Inflammatory macrophage treated with lipopolysaccharide for 1 hour (primary cell): ENCODE measurements at regions not wholly inside any gene's neighbourhood (a gene's known extent, or its start where the extent isn't known, plus 50 kb on each side); places are given as distances from the start of the nearest gene placed in this dataset.

Experiments
- DNase-seq, 2 donors: peaks; one replicate each; pipeline ENCODE4 v3.0.0-alpha.2; 2020 to 2022

- DNase-seq = no peak
These were observed 475.9 kb downstream of the HDGFL1 start for GRCh38 chr6:23045280-23045679.

GRCh38 chr6:23055523-23055922, 486.2 kb downstream of the HDGFL1 start:
- no peak for DNase-seq

- DNase-seq = no peak
These were observed 504.5 kb downstream of the HDGFL1 start for GRCh38 chr6:23073821-23074220.

GRCh38 chr6:23077772-23078171, 508.4 kb downstream of the HDGFL1 start:
- no peak for DNase-seq

GRCh38 chr6:23081701-23082100, 512.3 kb downstream of the HDGFL1 start:
- no peak for DNase-seq

- DNase-seq = no peak
These were observed 516.7 kb downstream of the HDGFL1 start for GRCh38 chr6:23086100-23086499.

GRCh38 chr6:23087471-23087870, 518.1 kb downstream of the HDGFL1 start:
- no peak for DNase-seq

GRCh38 chr6:23088761-23089160, 519.4 kb downstream of the HDGFL1 start:
- no peak for DNase-seq

GRCh38 chr6:23089981-23090380, 520.6 kb downstream of the HDGFL1 start:
- no peak for DNase-seq

GRCh38 chr6:23091795-23092194, 522.4 kb downstream of the HDGFL1 start:
- DNase-seq = no peak

- no peak for DNase-seq
These were observed 527.5 kb downstream of the HDGFL1 start for GRCh38 chr6:23096876-23097275.

GRCh38 chr6:23097566-23097965, 528.2 kb downstream of the HDGFL1 start:
- DNase-seq = no peak

- no peak for DNase-seq
These were observed 537.6 kb downstream of the HDGFL1 start for GRCh38 chr6:23106951-23107350.

GRCh38 chr6:23111984-23112383, 542.6 kb downstream of the HDGFL1 start:
- DNase-seq = no peak

GRCh38 chr6:23114812-23115504, 545.6 kb downstream of the HDGFL1 start:
- no peak for DNase-seq

- no peak for DNase-seq
These were observed 568.2 kb downstream of the HDGFL1 start for GRCh38 chr6:23137611-23138010.

GRCh38 chr6:23140871-23141270, 571.5 kb downstream of the HDGFL1 start:
- no peak for DNase-seq

- no peak for DNase-seq
These were observed 576.4 kb downstream of the HDGFL1 start for GRCh38 chr6:23145781-23146180.

GRCh38 chr6:23154159-23154558, 584.8 kb downstream of the HDGFL1 start:
- DNase-seq = no peak

GRCh38 chr6:23170049-23170448, 600.7 kb downstream of the HDGFL1 start:
- no peak for DNase-seq

GRCh38 chr6:23173234-23173633, 603.9 kb downstream of the HDGFL1 start:
- no peak for DNase-seq

- DNase-seq = no peak
These were observed 605.5 kb downstream of the HDGFL1 start for GRCh38 chr6:23174781-23175361.

- DNase-seq = no peak
These were observed 606.0 kb downstream of the HDGFL1 start for GRCh38 chr6:23175391-23175790.

- DNase-seq = no peak
These were observed 607.1 kb downstream of the HDGFL1 start for GRCh38 chr6:23176471-23176870.

- no peak for DNase-seq
These were observed 607.5 kb downstream of the HDGFL1 start for GRCh38 chr6:23176883-23177282.
